ENCODE measurements at regions not wholly inside any gene's neighbourhood (a gene's known extent, or its start where the extent isn't known, plus 50 kb on each side); places are given as distances from the start of the nearest gene placed in this dataset.

GRCh38 chr5:174183701-174184100 is 138.2 kb downstream of the NSG2 start:
- TF ChIP-seq CTCF (IDR thresholded peaks at IDR 0.05): no peak
- no peak for TF ChIP-seq POLR2AphosphoS5 (IDR thresholded peaks at IDR 0.05; ENCODE audit: low read depth, low read length)
- TF ChIP-seq REST (IDR thresholded peaks at IDR 0.05; ENCODE audit: insufficient read depth in 1 of 2, low read depth in 2 of 2, low read length in 1 of 2): no peak
- TF ChIP-seq TCF7L2 (IDR thresholded peaks at IDR 0.05; ENCODE audit: low read depth, low read length): no peak

All from Panc1 (cell line).